Panc1 (cell line): ENCODE measurements at regions not wholly inside any gene's neighbourhood (a gene's known extent, or its start where the extent isn't known, plus 50 kb on each side); places are given as distances from the start of the nearest gene placed in this dataset.

Experiments
- ATAC-seq: fragments of 200-7000 bp; cut with Tn5 transposase; 2 replicates; pipeline ENCODE4 v1.9.1; 2020; ENCODE audit warnings: mild to moderate bottlenecking, moderate library complexity
- BruUV-seq: library from RNA; stranded (reverse); fragments of 400-500 nt; replicated peaks from 2 replicates; lab custom pipeline; 2021; lab: Mats Ljungman, UMichigan
- CTCF ChIA-PET: fragments of 300-600 bp; sonication (Branson Sonifier 250); formaldehyde crosslinking; loops from one replicate; lab custom pipeline; 2022; ENCODE audit warnings: antibody characterized with exemption; lab: Charles Lee
- POLR2A ChIA-PET: fragments of 300-600 bp; sonication (Branson Sonifier 250); formaldehyde crosslinking; loops from one replicate; lab custom pipeline; 2022; ENCODE audit warnings: antibody characterized with exemption; lab: Charles Lee
- DNase-seq: peaks from one replicate; pipeline ENCODE4 v3.0.0-alpha.2; 2010; ENCODE audit warnings: low read depth, low spot score
- H3K27ac ChIP-seq: 2 replicates; pipeline ENCODE4 v1.5.1; 2011; ENCODE audit warnings: mild to moderate bottlenecking, low read length, inconsistent platforms
- H3K27me3 ChIP-seq: fragments of 200-500 bp; sonication (Bioruptor generic); 2 replicates; pipeline ENCODE4 v1.6.0; 2014; ENCODE audit warnings: low read length, inconsistent platforms; ENCODE audit not compliant: control insufficient read depth, insufficient read depth
- H3K36me3 ChIP-seq: fragments of 200-500 bp; sonication (Bioruptor generic); 2 replicates; pipeline ENCODE4 v1.5.1; 2014; ENCODE audit warnings: inconsistent platforms, mild to moderate bottlenecking, low read length, moderate library complexity; ENCODE audit not compliant: control insufficient read depth, insufficient read depth
- H3K4me1 ChIP-seq: 2 replicates; pipeline ENCODE4 v1.5.1; 2011; ENCODE audit warnings: inconsistent platforms, mild to moderate bottlenecking, low read length, moderate library complexity; ENCODE audit not compliant: control insufficient read depth, insufficient read depth
- H3K4me3 ChIP-seq, 2 experiments: 2 replicates each; pipeline ENCODE4 v1.5.1; 2011 to 2012; ENCODE audit warnings: low read depth in 2 of 2, low read length in 2 of 2, mild to moderate bottlenecking in 2 of 2, inconsistent platforms in 1 of 2, moderate library complexity in 1 of 2
- H3K9me3 ChIP-seq: fragments of 200-500 bp; sonication (Bioruptor generic); 2 replicates; pipeline ENCODE4 v1.5.1; 2014; ENCODE audit warnings: low read depth, mild to moderate bottlenecking, inconsistent platforms, low read length, moderate library complexity; ENCODE audit not compliant: control insufficient read depth, insufficient read depth
- CTCF ChIP-seq: fragments of 450-650 bp; IDR thresholded peaks from 2 replicates; pipeline ENCODE4 v1.5.1; 2017; ENCODE audit warnings: mild to moderate bottlenecking
- POLR2AphosphoS5 ChIP-seq: IDR thresholded peaks from 2 replicates; pipeline ENCODE4 v1.6.1; 2012; ENCODE audit warnings: mild to moderate bottlenecking, low read depth, low read length, moderate library complexity
- REST ChIP-seq, 2 experiments: IDR thresholded peaks; 2 replicates each; pipeline ENCODE4 v1.6.1; 2011 to 2012; ENCODE audit warnings: low read depth in 2 of 2, control low read depth in 1 of 2, low read length in 1 of 2, mild to moderate bottlenecking in 1 of 2, moderate library complexity in 1 of 2; ENCODE audit not compliant: insufficient read depth in 1 of 2
- SIN3A ChIP-seq: IDR thresholded peaks from 2 replicates; pipeline ENCODE4 v1.6.1; 2012; ENCODE audit warnings: low read depth, mild to moderate bottlenecking, low read length, moderate library complexity, borderline replicate concordance; ENCODE audit not compliant: insufficient read depth
- TCF7L2 ChIP-seq: IDR thresholded peaks from 2 replicates; pipeline ENCODE4 v1.6.1; 2011; ENCODE audit warnings: mild to moderate bottlenecking, low read depth, low read length, inconsistent platforms
- in situ Hi-C: cut with HindIII; loops from 2 replicates; pipeline ENCODE4 v1.10.0; 2016; ENCODE audit warnings: low sequenced_read_pairs, low pct_unique_long_range_greater_than_20kb
- intact Hi-C: fragments of 100-400 bp; cut with micrococcal nuclease; formaldehyde crosslinking; loops from one replicate; pipeline ENCODE4 v1.10.0; 2022; ENCODE audit not compliant: unreplicated experiment

- Histone ChIP-seq H3K27ac (no peak overlapping the region), H3K4me1 (no peaks in the 10 kb centered on the region), H3K36me3 (no peaks in the 10 kb centered on the region), H3K4me3 (no peak overlapping the region), H3K27me3 (no peaks in the 10 kb centered on the region), H3K9me3 (no peaks in the 10 kb centered on the region)
- CTCF ChIA-PET = no interaction called here
- in situ Hi-C loops = no loop called here
- BruUV-seq = no TSS peak
- DNase-seq (no peak), ATAC-seq (no peak)
- TF ChIP-seq SIN3A = no peak
- TF ChIP-seq POLR2AphosphoS5 = no peak
- POLR2A ChIA-PET = no interaction called here
- intact Hi-C loops = no loop called here
Measured at GRCh38 chr3:22671848-22672247, 531.3 kb upstream of the UBE2E2 start.

GRCh38 chr3:22684739-22685138 lies 518.4 kb upstream of the UBE2E2 start:
- CTCF ChIA-PET = no interaction called here
- TF ChIP-seq SIN3A = no peak
- no peak for TF ChIP-seq TCF7L2
- no peak for TF ChIP-seq POLR2AphosphoS5
- TF ChIP-seq REST (IDR thresholded peaks at IDR 0.05; ENCODE audit: insufficient read depth in 1 of 2, low read depth in 2 of 2, low read length in 1 of 2) = no peak
- TF ChIP-seq CTCF = no peak

GRCh38 chr3:22685597-22685996 lies 517.5 kb upstream of the UBE2E2 start:
- H3K4me1 ChIP-seq = no peaks in the 10 kb centered on the region
- no peak overlapping the region for H3K27ac ChIP-seq
- CTCF ChIA-PET = no interaction called here
- no peak overlapping the region for H3K4me3 ChIP-seq
- peak; percentile 31 for TF ChIP-seq CTCF
- TF ChIP-seq TCF7L2 = no peak
- no peak for TF ChIP-seq POLR2AphosphoS5
- TF ChIP-seq SIN3A = no peak
- no peak for TF ChIP-seq REST (IDR thresholded peaks at IDR 0.05; ENCODE audit: insufficient read depth in 1 of 2, low read depth in 2 of 2, low read length in 1 of 2)
- in situ Hi-C loops (no loop called here), intact Hi-C loops (no loop called here)
- BruUV-seq = no TSS peak
- no peaks in the 10 kb centered on the region for H3K27me3 ChIP-seq
- no peak for ATAC-seq
- POLR2A ChIA-PET = no interaction called here
- no peak for DNase-seq
- no peaks in the 10 kb centered on the region for H3K36me3 ChIP-seq
- H3K9me3 ChIP-seq = no peaks in the 10 kb centered on the region

More at GRCh38 chr3:22684739-22685138, 518.4 kb upstream of the UBE2E2 start:
- H3K4me3 ChIP-seq = no peak overlapping the region
- BruUV-seq = no TSS peak
- in situ Hi-C loops (no loop called here), intact Hi-C loops (no loop called here)
- no peaks in the 10 kb centered on the region for H3K27me3 ChIP-seq
- no peak overlapping the region for H3K27ac ChIP-seq
- H3K9me3 ChIP-seq = no peaks in the 10 kb centered on the region
- POLR2A ChIA-PET = no interaction called here
- no peaks in the 10 kb centered on the region for H3K36me3 ChIP-seq
- no peak for DNase-seq
- H3K4me1 ChIP-seq = no peaks in the 10 kb centered on the region
- no peak for ATAC-seq
